ENCODE measurements at regions not wholly inside any gene's neighbourhood (a gene's known extent, or its start where the extent isn't known, plus 50 kb on each side); places are given as distances from the start of the nearest gene placed in this dataset.

DNA sequence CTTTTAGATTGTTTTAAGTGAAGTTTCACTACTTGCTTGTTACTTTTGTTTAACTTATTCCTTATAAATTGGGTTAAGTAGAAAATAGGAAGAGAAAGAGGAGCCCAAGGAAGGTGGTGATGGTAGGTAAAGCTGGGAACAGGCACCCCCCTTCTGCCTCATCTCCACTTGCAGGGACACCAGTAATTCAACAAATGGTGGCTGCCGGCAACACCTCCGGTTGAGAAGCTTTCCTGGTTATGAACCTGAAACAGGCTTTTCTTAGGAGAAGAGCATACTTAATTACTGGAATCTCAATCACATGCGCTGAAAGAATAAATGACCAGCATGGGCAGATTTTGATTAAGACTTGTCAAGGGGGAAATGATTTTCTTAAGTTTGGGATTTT, 158.9 kb upstream of the ZNF217 start:
- Mint-ChIP-seq H3K9me3 (ENCODE audit: low read depth) (no peaks in the 10 kb centered on the region), H3K27ac (ENCODE audit: unreplicated experiment) (no peak overlapping the region), H3K4me1 (ENCODE audit: low read depth) (peaks cover 32% of the 10 kb centered on the region), H3K4me3 (ENCODE audit: unreplicated experiment) (no peak overlapping the region), H3K36me3 (ENCODE audit: low read depth) (no peaks in the 10 kb centered on the region), H3K27me3 (ENCODE audit: low read depth) (no peaks in the 10 kb centered on the region)
- DNase-seq (ENCODE audit: low spot score), result no peak
- TF ChIP-seq, protein P1, sequence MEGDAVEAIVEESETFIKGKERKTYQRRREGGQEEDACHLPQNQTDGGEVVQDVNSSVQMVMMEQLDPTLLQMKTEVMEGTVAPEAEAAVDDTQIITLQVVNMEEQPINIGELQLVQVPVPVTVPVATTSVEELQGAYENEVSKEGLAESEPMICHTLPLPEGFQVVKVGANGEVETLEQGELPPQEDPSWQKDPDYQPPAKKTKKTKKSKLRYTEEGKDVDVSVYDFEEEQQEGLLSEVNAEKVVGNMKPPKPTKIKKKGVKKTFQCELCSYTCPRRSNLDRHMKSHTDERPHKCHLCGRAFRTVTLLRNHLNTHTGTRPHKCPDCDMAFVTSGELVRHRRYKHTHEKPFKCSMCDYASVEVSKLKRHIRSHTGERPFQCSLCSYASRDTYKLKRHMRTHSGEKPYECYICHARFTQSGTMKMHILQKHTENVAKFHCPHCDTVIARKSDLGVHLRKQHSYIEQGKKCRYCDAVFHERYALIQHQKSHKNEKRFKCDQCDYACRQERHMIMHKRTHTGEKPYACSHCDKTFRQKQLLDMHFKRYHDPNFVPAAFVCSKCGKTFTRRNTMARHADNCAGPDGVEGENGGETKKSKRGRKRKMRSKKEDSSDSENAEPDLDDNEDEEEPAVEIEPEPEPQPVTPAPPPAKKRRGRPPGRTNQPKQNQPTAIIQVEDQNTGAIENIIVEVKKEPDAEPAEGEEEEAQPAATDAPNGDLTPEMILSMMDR (IDR thresholded peaks at IDR 0.05), result no peak

DNA sequence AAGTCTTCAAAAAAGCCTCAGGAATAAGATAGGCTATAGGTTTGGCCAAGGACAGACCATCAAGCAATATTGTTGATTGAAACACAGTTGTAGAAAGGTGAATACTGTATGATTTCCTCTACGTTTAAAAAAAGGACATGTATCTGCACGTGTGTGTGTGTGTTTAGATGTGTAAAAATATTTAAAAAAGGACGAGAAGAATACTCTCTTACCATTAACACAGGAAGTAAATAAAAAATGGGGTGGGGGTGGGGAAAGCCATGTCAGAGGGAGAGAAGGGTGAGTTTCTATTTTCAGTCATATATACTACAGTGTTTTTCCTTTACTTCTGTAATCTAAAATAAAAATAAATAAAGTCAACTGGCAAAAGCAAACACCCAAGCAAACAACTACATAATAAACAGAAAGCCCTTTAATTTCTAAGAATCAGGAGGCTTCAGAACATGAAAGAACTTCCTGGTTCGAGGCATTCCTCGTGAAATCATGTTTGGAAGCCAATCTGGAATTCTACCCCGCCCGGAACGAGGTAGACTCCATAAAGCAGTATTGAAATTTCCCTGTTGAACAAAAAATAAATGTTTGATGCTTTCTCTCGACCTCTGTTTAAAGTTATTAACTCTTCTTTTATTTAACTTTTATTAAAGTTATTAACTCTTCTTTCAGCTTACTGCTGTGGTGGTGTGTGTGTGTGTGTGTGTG, 158.1 kb upstream of the ZNF217 start:
- DNase-seq (ENCODE audit: low spot score), result no peak
- Mint-ChIP-seq H3K27ac (ENCODE audit: unreplicated experiment) (peak overlapping the region; percentile 91), H3K9me3 (ENCODE audit: low read depth) (no peaks in the 10 kb centered on the region), H3K4me1 (ENCODE audit: low read depth) (peaks cover 32% of the 10 kb centered on the region), H3K4me3 (ENCODE audit: unreplicated experiment) (no peak overlapping the region), H3K36me3 (ENCODE audit: low read depth) (no peaks in the 10 kb centered on the region), H3K27me3 (ENCODE audit: low read depth) (no peaks in the 10 kb centered on the region)
- TF ChIP-seq, protein P1 (IDR thresholded peaks at IDR 0.05), result no peak

DNA sequence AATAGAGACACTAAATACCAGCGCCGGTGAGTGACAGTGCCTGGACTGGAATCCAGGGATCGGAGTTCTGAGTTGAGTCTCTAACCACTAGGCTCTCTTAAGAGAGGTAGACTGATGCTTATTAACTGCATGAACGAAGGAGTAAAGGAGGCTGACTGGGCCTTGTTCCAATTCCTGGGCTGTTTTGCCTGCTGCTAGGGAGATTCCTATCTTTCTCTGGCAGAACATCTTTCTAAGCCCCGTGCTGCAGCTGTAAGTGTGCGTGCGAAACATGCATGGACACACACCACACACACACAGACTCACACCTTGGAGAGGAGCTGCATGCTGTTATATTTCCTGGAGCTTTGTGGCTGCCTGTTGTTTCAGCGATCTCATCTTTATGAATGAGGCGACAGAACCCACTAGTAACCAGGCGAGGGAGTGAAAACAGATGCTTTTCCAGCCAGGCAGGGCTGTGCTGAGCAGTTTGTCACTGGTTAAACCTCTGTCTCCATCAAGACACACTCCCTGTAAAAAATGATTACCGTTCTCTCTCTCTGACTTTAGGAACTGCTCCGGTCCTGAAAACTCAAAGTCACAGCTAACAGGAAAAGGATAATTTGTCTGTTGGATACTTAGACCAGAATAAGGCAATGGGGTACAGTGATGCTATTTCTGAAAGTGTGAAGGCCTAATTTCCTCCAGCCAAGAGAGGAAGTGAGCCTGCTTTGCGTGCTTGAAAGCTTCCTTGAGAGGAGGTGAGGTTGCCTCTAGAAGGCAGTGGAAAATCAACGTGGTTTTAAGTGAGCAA, 157.4 kb upstream of the ZNF217 start:
- no peak for DNase-seq (ENCODE audit: low spot score)
- H3K27ac Mint-ChIP-seq (ENCODE audit: unreplicated experiment), result peak overlapping the region; percentile 91
- no peaks in the 10 kb centered on the region for H3K36me3 Mint-ChIP-seq (ENCODE audit: low read depth)
- H3K4me1 Mint-ChIP-seq (ENCODE audit: low read depth), result peaks cover 32% of the 10 kb centered on the region
- TF ChIP-seq, protein P1 (IDR thresholded peaks at IDR 0.05), result peak; percentile 19
- no peaks in the 10 kb centered on the region for H3K27me3 Mint-ChIP-seq (ENCODE audit: low read depth)
- no peak overlapping the region for H3K4me3 Mint-ChIP-seq (ENCODE audit: unreplicated experiment)
- H3K9me3 Mint-ChIP-seq (ENCODE audit: low read depth), result no peaks in the 10 kb centered on the region

DNA sequence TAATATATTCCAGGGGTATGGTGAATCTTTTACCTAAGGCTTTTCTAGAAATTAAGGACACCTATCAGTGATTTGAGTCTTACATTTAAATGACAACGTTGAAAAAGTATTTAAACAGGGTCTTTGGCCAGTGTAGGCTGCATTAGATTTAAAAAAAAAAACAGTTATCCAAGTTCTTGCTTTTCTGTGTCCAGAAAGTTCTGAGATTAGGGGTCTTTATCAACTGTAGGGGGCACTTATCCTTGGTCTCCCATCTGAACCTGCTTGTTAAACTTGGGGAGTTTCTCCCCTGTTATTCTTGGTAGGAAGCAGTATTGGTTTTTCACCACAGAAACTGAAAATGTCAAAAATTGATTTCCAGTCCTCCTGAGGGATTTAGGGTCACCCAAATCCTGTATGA, 155.9 kb upstream of the ZNF217 start:
- Mint-ChIP-seq H3K4me3 (ENCODE audit: unreplicated experiment) (no peak overlapping the region), H3K9me3 (ENCODE audit: low read depth) (no peaks in the 10 kb centered on the region), H3K36me3 (ENCODE audit: low read depth) (no peaks in the 10 kb centered on the region), H3K27ac (ENCODE audit: unreplicated experiment) (peak overlapping the region; percentile 74), H3K27me3 (ENCODE audit: low read depth) (no peaks in the 10 kb centered on the region), H3K4me1 (ENCODE audit: low read depth) (peaks cover 32% of the 10 kb centered on the region)
- DNase-seq (ENCODE audit: low spot score), result no peak
- TF ChIP-seq, protein P1 (IDR thresholded peaks at IDR 0.05), result peak; percentile 30

DNA sequence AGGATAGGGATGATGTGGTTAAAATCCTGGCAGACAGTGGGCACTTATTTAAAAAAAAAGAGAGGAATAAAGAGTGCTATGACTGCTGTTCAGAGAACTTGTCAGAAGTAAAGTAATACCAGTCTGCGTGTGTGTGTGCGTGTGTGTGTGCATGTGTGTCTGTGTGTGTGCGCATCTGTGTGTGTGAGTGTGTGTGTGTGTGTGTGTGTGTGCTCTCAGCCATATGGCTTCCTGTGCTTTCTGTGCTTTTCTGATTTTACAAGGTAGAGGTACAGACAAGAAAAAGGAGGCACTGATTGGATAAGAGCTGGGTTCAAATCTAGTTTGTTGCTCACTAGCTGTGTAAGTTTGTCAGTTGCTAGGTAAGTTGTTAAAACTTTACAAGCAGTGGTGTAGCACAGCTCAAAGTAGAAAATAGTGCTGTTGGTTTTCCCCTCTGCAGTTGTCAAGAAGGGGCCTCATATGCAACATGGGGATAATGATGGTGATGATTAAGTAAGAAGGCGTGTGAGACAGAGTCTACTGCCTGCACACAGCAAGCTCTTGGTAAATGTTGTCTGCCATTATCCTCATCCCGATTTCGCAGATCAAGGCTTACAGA, 155.3 kb upstream of the ZNF217 start:
- Mint-ChIP-seq H3K36me3 (ENCODE audit: low read depth) (no peaks in the 10 kb centered on the region), H3K27me3 (ENCODE audit: low read depth) (no peaks in the 10 kb centered on the region), H3K4me1 (ENCODE audit: low read depth) (peaks cover 32% of the 10 kb centered on the region), H3K9me3 (ENCODE audit: low read depth) (no peaks in the 10 kb centered on the region), H3K27ac (ENCODE audit: unreplicated experiment) (peak overlapping the region; percentile 74), H3K4me3 (ENCODE audit: unreplicated experiment) (no peak overlapping the region)
- TF ChIP-seq, protein P1 (IDR thresholded peaks at IDR 0.05), result no peak
- no peak for DNase-seq (ENCODE audit: low spot score)
